CD14-positive monocyte (primary cell): ENCODE measurements at regions not wholly inside any gene's neighbourhood (a gene's known extent, or its start where the extent isn't known, plus 50 kb on each side); places are given as distances from the start of the nearest gene placed in this dataset.

ENCODE experiments used
- DNase-seq, 3 donors: peaks; one replicate each; pipeline ENCODE4 v3.0.0-alpha.2; 2011 to 2022
- H2AFZ ChIP-seq: 2 replicates; pipeline ENCODE4 v1.6.0; 2012; ENCODE audit warnings: mild to moderate bottlenecking, low read depth, low read length, inconsistent platforms; ENCODE audit not compliant: insufficient read depth, poor library complexity, severe bottlenecking
- H3K27ac ChIP-seq, 2 donors: 1 replicate in 1 of 2; 2 replicates in 1 of 2; pipeline ENCODE4 v1.5.1; 2012 to 2013; ENCODE audit warnings: low read length in 2 of 2, control low read depth in 1 of 2, inconsistent platforms in 1 of 2, low read depth in 1 of 2, mild to moderate bottlenecking in 1 of 2
- H3K27me3 ChIP-seq, 2 donors: one replicate each; pipeline versions ENCODE4 v1.6.0 to v1.6.1; 2011 to 2013; ENCODE audit warnings: low read length in 2 of 2; ENCODE audit not compliant: control insufficient read depth in 2 of 2, insufficient read depth in 2 of 2
- H3K36me3 ChIP-seq, 2 donors: replicated peaks in 1 of 2; 1 replicate in 1 of 2; 2 replicates in 1 of 2; pipeline versions ENCODE4 v1.5.1 to v1.6.1; 2012 to 2013; ENCODE audit warnings: low read length in 2 of 2, control low read depth in 1 of 2, inconsistent platforms in 1 of 2, mild to moderate bottlenecking in 1 of 2; ENCODE audit not compliant: insufficient read depth in 2 of 2, control insufficient read depth in 1 of 2
- H3K4me1 ChIP-seq, 2 donors: 1 replicate in 1 of 2; 2 replicates in 1 of 2; pipeline versions ENCODE4 v1.5.1 to v1.6.1; 2012 to 2013; ENCODE audit warnings: low read length in 2 of 2, control low read depth in 1 of 2, inconsistent platforms in 1 of 2, mild to moderate bottlenecking in 1 of 2, moderate library complexity in 1 of 2; ENCODE audit not compliant: insufficient read depth in 2 of 2, control insufficient read depth in 1 of 2
- H3K4me2 ChIP-seq: replicated peaks from 2 replicates; pipeline ENCODE3; 2012; ENCODE audit warnings: low read length, moderate library complexity, mild to moderate bottlenecking; ENCODE audit not compliant: poor library complexity, severe bottlenecking; ENCODE audit errors: extremely low read depth
- H3K4me3 ChIP-seq, 3 experiments: fragments of 200-600 bp in 1 of 3; sonication (generic) in 1 of 3; replicated peaks in 1 of 3; 1 replicate in 2 of 3; 2 replicates in 1 of 3; pipeline ENCODE4 v1.5.1; 2011 to 2013; ENCODE audit warnings: low read length in 3 of 3, mild to moderate bottlenecking in 3 of 3, control low read depth in 2 of 3, low read depth in 2 of 3, inconsistent platforms in 1 of 3, moderate library complexity in 1 of 3
- H3K79me2 ChIP-seq: 2 replicates; pipeline ENCODE4 v1.6.0; 2012; ENCODE audit warnings: mild to moderate bottlenecking, control low read depth, inconsistent platforms, low read length, moderate library complexity; ENCODE audit not compliant: insufficient read depth
- H3K9ac ChIP-seq: 2 replicates; pipeline ENCODE4 v1.6.0; 2017; ENCODE audit warnings: low read length, mild to moderate bottlenecking; ENCODE audit not compliant: insufficient read depth, poor library complexity, severe bottlenecking
- H3K9me3 ChIP-seq, 2 donors: replicated peaks in 1 of 2; 1 replicate in 1 of 2; 2 replicates in 1 of 2; pipeline versions ENCODE4 v1.5.1 to v1.6.1; 2012 to 2013; ENCODE audit warnings: low read length in 2 of 2, control low read depth in 1 of 2; ENCODE audit not compliant: control insufficient read depth in 1 of 2, insufficient read depth in 1 of 2
- H4K20me1 ChIP-seq: 2 replicates; pipeline ENCODE4 v1.6.0; 2012; ENCODE audit warnings: mild to moderate bottlenecking, low read length, control low read depth, moderate library complexity; ENCODE audit not compliant: insufficient read depth
- H3K27ac Mint-ChIP-seq, 7 donors: one replicate each; pipeline ENCODE4 v1.8.0; 2020; ENCODE audit warnings: mild to moderate bottlenecking in 7 of 7, mixed read lengths in 7 of 7, moderate library complexity in 6 of 7, inconsistent platforms in 2 of 7
- H3K27me3 Mint-ChIP-seq, 3 donors: one replicate each; pipeline ENCODE4 v1.8.0; 2021 to 2022; ENCODE audit warnings: low read depth in 3 of 3, mild to moderate bottlenecking in 3 of 3, mixed read lengths in 3 of 3, moderate library complexity in 3 of 3, inconsistent platforms in 1 of 3
- H3K36me3 Mint-ChIP-seq, 2 donors: one replicate each; pipeline ENCODE4 v1.8.0; 2020; ENCODE audit warnings: mixed read lengths in 2 of 2, inconsistent platforms in 1 of 2, mild to moderate bottlenecking in 1 of 2
- H3K4me1 Mint-ChIP-seq: one replicate; pipeline ENCODE4 v1.8.0; 2020; ENCODE audit warnings: mild to moderate bottlenecking, mixed read lengths
- H3K4me3 Mint-ChIP-seq, 2 donors: one replicate each; pipeline ENCODE4 v1.8.0; 2020; ENCODE audit warnings: mild to moderate bottlenecking in 2 of 2, mixed read lengths in 2 of 2, moderate library complexity in 1 of 2
- H3K9me3 Mint-ChIP-seq, 7 donors: one replicate each; pipeline ENCODE4 v1.8.0; 2020 to 2022; ENCODE audit warnings: mixed read lengths in 7 of 7, mild to moderate bottlenecking in 6 of 7, moderate library complexity in 6 of 7, inconsistent platforms in 2 of 7
- WGBS: methylation state at CpG from one replicate; pipeline ENCODE4 v1.1.5; 2013; ENCODE audit warnings: missing lambda C conversion rate; ENCODE audit not compliant: insufficient coverage; 5-methylcytosine and 5-hydroxymethylcytosine counted together
- intact Hi-C, 2 donors: fragments of 100-400 bp; cut with micrococcal nuclease; formaldehyde crosslinking; loops; one replicate each; pipeline versions ENCODE4 v1.15.0 to v1.15.1; 2023
- TF ChIP-seq, protein P1 (sequence below): fragments of 200-600 bp; IDR thresholded peaks from one replicate; pipeline ENCODE4 v1.8.0; 2022; ENCODE audit warnings: antibody characterized with exemption, mild to moderate bottlenecking

GRCh38 chr7:91526404-91526803 lies 262.2 kb downstream of the FZD1 start:
- no peak overlapping the region for H3K4me3 Mint-ChIP-seq
- H3K36me3 ChIP-seq = no peaks in the 10 kb centered on the region
- no peaks in the 10 kb centered on the region for H3K4me1 ChIP-seq
- H3K27ac Mint-ChIP-seq = no peak overlapping the region
- H3K36me3 Mint-ChIP-seq = no peaks in the 10 kb centered on the region
- H3K9me3 ChIP-seq = peaks cover 5 to 12% of the 10 kb centered on the region in 2 donors
- no peaks in the 10 kb centered on the region for H4K20me1 ChIP-seq
- peaks cover 2 to 5% (median 2%) of the 10 kb centered on the region in 3 donors for H3K27me3 Mint-ChIP-seq
- H3K4me3 ChIP-seq = no peak overlapping the region
- no peak for DNase-seq
- intact Hi-C loops = no loop called here
- no peaks in the 10 kb centered on the region for H3K4me1 Mint-ChIP-seq
- TF ChIP-seq, protein P1, sequence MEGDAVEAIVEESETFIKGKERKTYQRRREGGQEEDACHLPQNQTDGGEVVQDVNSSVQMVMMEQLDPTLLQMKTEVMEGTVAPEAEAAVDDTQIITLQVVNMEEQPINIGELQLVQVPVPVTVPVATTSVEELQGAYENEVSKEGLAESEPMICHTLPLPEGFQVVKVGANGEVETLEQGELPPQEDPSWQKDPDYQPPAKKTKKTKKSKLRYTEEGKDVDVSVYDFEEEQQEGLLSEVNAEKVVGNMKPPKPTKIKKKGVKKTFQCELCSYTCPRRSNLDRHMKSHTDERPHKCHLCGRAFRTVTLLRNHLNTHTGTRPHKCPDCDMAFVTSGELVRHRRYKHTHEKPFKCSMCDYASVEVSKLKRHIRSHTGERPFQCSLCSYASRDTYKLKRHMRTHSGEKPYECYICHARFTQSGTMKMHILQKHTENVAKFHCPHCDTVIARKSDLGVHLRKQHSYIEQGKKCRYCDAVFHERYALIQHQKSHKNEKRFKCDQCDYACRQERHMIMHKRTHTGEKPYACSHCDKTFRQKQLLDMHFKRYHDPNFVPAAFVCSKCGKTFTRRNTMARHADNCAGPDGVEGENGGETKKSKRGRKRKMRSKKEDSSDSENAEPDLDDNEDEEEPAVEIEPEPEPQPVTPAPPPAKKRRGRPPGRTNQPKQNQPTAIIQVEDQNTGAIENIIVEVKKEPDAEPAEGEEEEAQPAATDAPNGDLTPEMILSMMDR = no peak
- H3K27ac ChIP-seq = no peak overlapping the region
- no peak overlapping the region for H3K4me2 ChIP-seq
- no peaks in the 10 kb centered on the region for H3K79me2 ChIP-seq
- peaks cover 8 to 25% (median 16%) of the 10 kb centered on the region in 7 donors for H3K9me3 Mint-ChIP-seq
- H3K9ac ChIP-seq = no peak overlapping the region
- no peaks in the 10 kb centered on the region for H3K27me3 ChIP-seq
- H2AFZ ChIP-seq = no peak overlapping the region

GRCh38 chr7:91527460-91527859 lies 263.2 kb downstream of the FZD1 start:
- no peak overlapping the region for H3K4me2 ChIP-seq
- Mint-ChIP-seq H3K36me3 (no peaks in the 10 kb centered on the region), H3K27ac (no peak overlapping the region), H3K27me3 (peaks cover 2 to 5% (median 2%) of the 10 kb centered on the region in 3 donors), H3K9me3 (peaks cover 9 to 33% (median 16%) of the 10 kb centered on the region in 7 donors), H3K4me3 (no peak overlapping the region), H3K4me1 (no peaks in the 10 kb centered on the region)
- intact Hi-C loops = no loop called here
- TF ChIP-seq, protein P1 = no peak
- H3K4me3 ChIP-seq = no peak overlapping the region
- H3K4me1 ChIP-seq = no peaks in the 10 kb centered on the region
- no peak for DNase-seq
- no peak overlapping the region for H3K9ac ChIP-seq
- WGBS = 96% methylated on average over 4 of the region's 5 CpGs
- H3K9me3 ChIP-seq = peaks cover 5 to 12% of the 10 kb centered on the region in 2 donors
- no peak overlapping the region for H3K27ac ChIP-seq
- H2AFZ ChIP-seq = no peak overlapping the region
- H3K27me3 ChIP-seq = no peaks in the 10 kb centered on the region
- H3K79me2 ChIP-seq = no peaks in the 10 kb centered on the region
- no peaks in the 10 kb centered on the region for H4K20me1 ChIP-seq
- H3K36me3 ChIP-seq = no peaks in the 10 kb centered on the region
